Neural progenitor cell (in vitro differentiated cells): ENCODE measurements at regions not wholly inside any gene's neighbourhood (a gene's known extent, or its start where the extent isn't known, plus 50 kb on each side); places are given as distances from the start of the nearest gene placed in this dataset.

Experiments used
- CTCF ChIP-seq: fragments of 200-600 bp; sonication (generic); IDR thresholded peaks from 2 replicates; pipeline ENCODE4 v1.5.1; 2017; ENCODE audit warnings: antibody characterized with exemption, mild to moderate bottlenecking
- EZH2 ChIP-seq: fragments of 200-600 bp; sonication (generic); IDR thresholded peaks from 2 replicates; pipeline ENCODE4 v1.6.1; 2017; ENCODE audit warnings: antibody characterized with exemption, mild to moderate bottlenecking, moderate library complexity

- TF ChIP-seq CTCF (no peak), EZH2 (no peak)
These were observed 283.9 kb downstream of the TAFA4 start for GRCh38 chr3:68648494-68648893.
